Stimulated activated memory B cell treated with anti-CD40 and anti-IgM and Interleukin-4, amounts not matched to agents 10 μg/mL and 1 μg/mL and 100 μg/mL, for 72 hours (primary cell): ENCODE measurements at regions not wholly inside any gene's neighbourhood (a gene's known extent, or its start where the extent isn't known, plus 50 kb on each side); places are given as distances from the start of the nearest gene placed in this dataset.

Experiments used
- ATAC-seq: fragments of 150-1000 bp; cut with Tn5 transposase; 2 replicates; pipeline ENCODE4 v1.10.0; 2021
- H3K27ac Mint-ChIP-seq: one replicate; pipeline ENCODE4 v1.8.0; 2022; ENCODE audit warnings: mild to moderate bottlenecking, mixed read lengths
- H3K27me3 Mint-ChIP-seq: one replicate; pipeline ENCODE4 v1.8.0; 2022; ENCODE audit warnings: mixed read lengths
- H3K36me3 Mint-ChIP-seq: one replicate; pipeline ENCODE4 v1.8.0; 2022; ENCODE audit warnings: mixed read lengths
- H3K4me1 Mint-ChIP-seq: one replicate; pipeline ENCODE4 v1.8.0; 2022; ENCODE audit warnings: mixed read lengths
- H3K4me3 Mint-ChIP-seq: one replicate; pipeline ENCODE4 v1.8.0; 2022; ENCODE audit warnings: mild to moderate bottlenecking, moderate library complexity, mixed read lengths
- H3K9me3 Mint-ChIP-seq: one replicate; pipeline ENCODE4 v1.8.0; 2022; ENCODE audit warnings: mixed read lengths

DNA sequence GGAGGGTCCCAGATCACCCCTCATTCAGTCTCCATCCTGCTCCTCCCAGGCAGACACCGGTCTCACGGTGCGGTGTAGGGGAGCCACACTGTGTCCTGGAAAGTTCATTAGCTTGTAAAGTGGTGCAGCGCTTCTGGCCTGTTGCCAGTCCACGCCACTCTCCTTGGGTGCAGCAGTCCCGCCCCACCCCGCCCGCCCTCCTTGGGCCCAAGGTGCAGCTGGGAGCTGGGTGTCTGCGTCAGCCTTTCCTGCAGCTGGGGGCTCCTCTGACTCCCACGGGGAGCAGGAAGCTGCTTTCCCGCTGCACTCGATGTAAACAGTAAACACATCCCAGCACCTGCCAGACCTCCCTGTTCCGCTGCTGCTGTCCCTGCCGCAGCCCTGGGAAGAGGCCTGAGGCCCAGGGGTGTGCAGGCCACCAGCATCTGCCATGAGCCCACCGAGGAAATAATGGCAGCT lies 53.8 kb upstream of the ASB18 start:
- no peaks in the 10 kb centered on the region for H3K36me3 Mint-ChIP-seq
- H3K4me3 Mint-ChIP-seq, result no peak overlapping the region
- H3K27me3 Mint-ChIP-seq, result peaks cover 9% of the 10 kb centered on the region
- H3K27ac Mint-ChIP-seq, result no peak overlapping the region
- no peak for ATAC-seq
- peaks cover 5% of the 10 kb centered on the region for H3K9me3 Mint-ChIP-seq
- no peaks in the 10 kb centered on the region for H3K4me1 Mint-ChIP-seq

- Mint-ChIP-seq H3K4me3 (no peak overlapping the region), H3K9me3 (peaks cover 5% of the 10 kb centered on the region), H3K36me3 (no peaks in the 10 kb centered on the region), H3K4me1 (no peaks in the 10 kb centered on the region), H3K27ac (no peak overlapping the region), H3K27me3 (peaks cover 9% of the 10 kb centered on the region)
- ATAC-seq, result no peak
Measured at GRCh38 chr2:236318401-236318800, 54.2 kb upstream of the ASB18 start.

DNA sequence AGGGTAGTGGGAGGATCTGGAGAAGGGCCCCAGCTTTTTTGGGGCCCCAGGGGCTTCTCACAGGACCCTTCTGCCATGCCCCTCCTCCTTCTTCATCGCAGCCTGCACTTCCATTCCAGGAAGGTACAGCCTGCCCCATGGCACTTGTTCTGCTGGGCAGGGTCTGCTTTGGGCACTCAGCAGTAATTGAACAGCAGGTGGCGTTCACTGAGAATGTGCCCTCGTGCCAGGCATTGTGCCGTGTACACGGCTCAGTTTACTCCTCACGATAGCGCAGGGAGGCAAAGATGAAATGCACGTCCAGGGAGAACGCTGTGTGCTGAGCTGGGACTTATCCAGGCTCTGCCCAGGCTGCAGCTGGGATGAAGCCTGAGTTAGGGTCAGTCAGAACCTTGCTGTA lies 54.8 kb upstream of the ASB18 start:
- Mint-ChIP-seq H3K27ac (no peak overlapping the region), H3K4me3 (no peak overlapping the region), H3K4me1 (no peaks in the 10 kb centered on the region), H3K27me3 (peaks cover 9% of the 10 kb centered on the region), H3K9me3 (peaks cover 2% of the 10 kb centered on the region), H3K36me3 (no peaks in the 10 kb centered on the region)
- ATAC-seq, result peak; percentile 13

GRCh38 chr2:236321415-236321814 lies 57.2 kb upstream of the ASB18 start:
- no peak overlapping the region for H3K4me3 Mint-ChIP-seq
- no peaks in the 10 kb centered on the region for H3K27me3 Mint-ChIP-seq
- H3K4me1 Mint-ChIP-seq, result no peaks in the 10 kb centered on the region
- H3K9me3 Mint-ChIP-seq, result peaks cover 2% of the 10 kb centered on the region
- ATAC-seq, result no peak
- no peak overlapping the region for H3K27ac Mint-ChIP-seq
- no peaks in the 10 kb centered on the region for H3K36me3 Mint-ChIP-seq

DNA sequence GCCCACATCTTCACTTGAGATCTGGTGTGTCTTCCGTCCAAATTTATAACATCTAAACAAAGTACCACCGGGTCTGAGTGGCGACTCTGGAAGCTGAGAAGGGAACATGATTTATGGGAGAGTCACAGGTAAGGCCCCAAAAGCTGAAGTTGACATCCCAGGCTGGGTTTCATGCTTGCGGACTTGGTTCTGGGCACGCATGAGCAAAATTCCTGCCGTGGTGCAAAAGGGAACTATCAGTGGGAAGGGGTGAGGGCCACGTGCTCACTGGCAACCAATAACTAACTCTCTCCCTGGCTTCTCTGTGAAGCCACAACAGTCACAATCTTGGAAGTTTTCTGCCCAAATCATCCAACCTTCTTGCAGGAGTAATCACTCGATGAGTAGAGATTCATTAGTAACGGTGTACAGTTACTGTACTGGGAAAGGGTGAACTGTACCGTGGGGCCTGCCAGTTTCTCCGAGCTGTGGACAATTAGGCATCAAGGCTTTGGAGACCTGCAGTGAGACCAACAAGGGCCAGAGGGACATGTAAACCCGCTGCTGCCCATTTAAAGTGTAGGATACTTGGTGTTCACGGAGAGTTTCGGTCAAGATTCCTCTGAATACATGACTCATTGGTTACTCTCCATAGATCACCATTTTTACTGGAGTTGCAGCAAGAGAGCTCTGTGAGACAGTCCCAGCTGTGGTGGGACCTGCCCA lies 69.4 kb upstream of the ASB18 start:
- no peak for ATAC-seq
- H3K9me3 Mint-ChIP-seq, result no peaks in the 10 kb centered on the region
- peaks cover under 1% of the 10 kb centered on the region for H3K4me1 Mint-ChIP-seq
- peaks cover 14% of the 10 kb centered on the region for H3K27me3 Mint-ChIP-seq
- no peak overlapping the region for H3K4me3 Mint-ChIP-seq
- no peaks in the 10 kb centered on the region for H3K36me3 Mint-ChIP-seq
- H3K27ac Mint-ChIP-seq, result no peak overlapping the region

DNA sequence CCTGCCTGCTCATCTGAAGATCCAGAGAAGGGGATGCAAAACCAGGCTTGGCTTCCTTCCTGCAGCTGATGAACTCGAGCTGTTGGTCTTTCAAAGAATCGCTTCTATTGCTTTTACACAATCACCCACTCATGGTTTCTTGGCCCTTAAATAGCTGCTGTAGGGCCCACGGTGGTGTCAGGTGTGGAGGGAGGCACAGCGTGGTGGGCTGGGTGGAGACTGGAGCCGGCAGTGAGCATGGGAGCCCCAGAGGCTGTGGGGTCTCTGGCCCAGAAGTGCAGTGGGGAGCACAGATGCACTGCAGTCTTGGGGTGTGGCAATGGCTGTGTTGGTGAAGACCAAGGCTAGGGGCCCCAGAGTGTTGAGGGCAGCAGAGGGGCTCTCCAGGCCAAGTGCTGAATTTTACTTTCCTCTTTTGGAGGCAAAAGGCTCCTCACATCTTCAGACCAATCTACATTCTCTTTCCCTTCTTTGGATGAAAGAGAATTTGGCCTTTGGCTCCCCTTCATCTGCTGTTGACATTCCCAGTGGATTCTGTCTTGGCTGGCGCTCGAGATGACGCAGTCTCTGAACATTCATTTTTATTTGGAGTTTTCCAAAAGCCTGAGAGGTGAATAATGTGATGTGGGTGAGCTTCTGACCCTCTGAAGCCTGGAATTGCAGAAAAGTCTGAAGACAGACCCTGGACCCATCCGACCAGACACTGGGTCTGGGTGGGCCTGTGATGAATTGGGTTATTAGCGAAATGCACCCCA lies 70.1 kb upstream of the ASB18 start:
- H3K9me3 Mint-ChIP-seq, result no peaks in the 10 kb centered on the region
- ATAC-seq, result no peak
- H3K36me3 Mint-ChIP-seq, result no peaks in the 10 kb centered on the region

DNA sequence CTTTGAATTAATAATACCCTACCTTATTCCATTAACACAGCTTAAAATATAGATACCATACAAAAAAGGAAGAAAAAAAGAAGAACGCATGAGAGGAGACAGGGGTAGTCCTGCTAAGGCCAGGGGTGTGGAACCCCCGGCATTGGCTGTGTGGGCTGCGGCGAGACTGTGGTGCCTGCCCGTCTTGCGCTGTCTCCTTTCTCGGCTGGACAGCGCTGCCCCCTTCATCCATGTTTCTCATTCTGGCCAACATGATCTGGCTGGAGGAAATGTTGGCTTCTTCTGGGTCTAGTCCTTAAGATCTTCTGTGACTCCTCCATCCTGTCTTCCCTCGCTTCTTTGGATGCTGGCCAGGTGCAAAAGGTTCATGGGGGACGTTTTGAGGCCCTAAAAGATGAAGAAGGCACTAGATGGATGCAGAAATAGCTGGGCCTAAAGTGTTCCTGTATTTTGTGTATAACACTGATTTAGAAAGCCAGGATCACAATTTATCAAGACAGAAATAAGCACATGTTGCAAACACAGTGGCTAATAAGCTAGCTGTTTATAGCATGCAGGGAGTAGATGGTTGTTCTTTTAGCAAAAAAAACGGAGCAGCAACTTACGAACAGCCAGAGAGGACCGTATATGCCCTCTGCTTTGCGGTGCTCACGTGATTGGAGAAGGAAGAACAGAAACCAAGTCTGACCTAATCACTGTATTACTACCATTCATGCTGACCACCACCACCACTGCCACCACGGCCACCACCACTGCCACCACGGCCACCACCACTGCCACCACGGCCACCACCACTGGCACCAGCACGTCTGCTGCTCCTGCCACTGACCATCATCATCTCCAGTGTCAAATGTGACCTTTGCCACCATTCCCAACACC lies 71.7 kb upstream of the ASB18 start:
- Mint-ChIP-seq H3K9me3 (no peaks in the 10 kb centered on the region), H3K27me3 (peaks cover 1% of the 10 kb centered on the region), H3K36me3 (no peaks in the 10 kb centered on the region), H3K27ac (no peak overlapping the region), H3K4me1 (peaks cover 6% of the 10 kb centered on the region), H3K4me3 (no peak overlapping the region)
- ATAC-seq, result no peak

More for the DNA sequence above, 70.1 kb upstream of the ASB18 start:
- no peak overlapping the region for H3K27ac Mint-ChIP-seq
- H3K4me3 Mint-ChIP-seq, result no peak overlapping the region
- H3K27me3 Mint-ChIP-seq, result peaks cover 6% of the 10 kb centered on the region
- peaks cover 6% of the 10 kb centered on the region for H3K4me1 Mint-ChIP-seq

GRCh38 chr2:236336575-236337464 lies 72.6 kb upstream of the ASB18 start:
- H3K27me3 Mint-ChIP-seq, result peaks cover 9% of the 10 kb centered on the region
- H3K36me3 Mint-ChIP-seq, result no peaks in the 10 kb centered on the region
- H3K9me3 Mint-ChIP-seq, result no peaks in the 10 kb centered on the region
- H3K4me1 Mint-ChIP-seq, result peaks cover 6% of the 10 kb centered on the region
- no peak overlapping the region for H3K27ac Mint-ChIP-seq
- no peak overlapping the region for H3K4me3 Mint-ChIP-seq
- ATAC-seq, result no peak

- Mint-ChIP-seq H3K36me3 (no peaks in the 10 kb centered on the region), H3K4me1 (peaks cover 6% of the 10 kb centered on the region), H3K27ac (no peak overlapping the region), H3K4me3 (no peak overlapping the region), H3K27me3 (peaks cover 14% of the 10 kb centered on the region), H3K9me3 (no peaks in the 10 kb centered on the region)
- no peak for ATAC-seq
Measured at GRCh38 chr2:236337465-236338325, 73.5 kb upstream of the ASB18 start.

- Mint-ChIP-seq H3K4me3 (no peak overlapping the region), H3K4me1 (peaks cover 6% of the 10 kb centered on the region), H3K27me3 (peaks cover 22% of the 10 kb centered on the region), H3K27ac (no peak overlapping the region), H3K36me3 (no peaks in the 10 kb centered on the region), H3K9me3 (no peaks in the 10 kb centered on the region)
- peak; percentile 18 for ATAC-seq
Measured at GRCh38 chr2:236338495-236339184, 74.4 kb upstream of the ASB18 start.

- no peaks in the 10 kb centered on the region for H3K36me3 Mint-ChIP-seq
Measured at GRCh38 chr2:236340251-236340650, 76.0 kb upstream of the ASB18 start.

DNA sequence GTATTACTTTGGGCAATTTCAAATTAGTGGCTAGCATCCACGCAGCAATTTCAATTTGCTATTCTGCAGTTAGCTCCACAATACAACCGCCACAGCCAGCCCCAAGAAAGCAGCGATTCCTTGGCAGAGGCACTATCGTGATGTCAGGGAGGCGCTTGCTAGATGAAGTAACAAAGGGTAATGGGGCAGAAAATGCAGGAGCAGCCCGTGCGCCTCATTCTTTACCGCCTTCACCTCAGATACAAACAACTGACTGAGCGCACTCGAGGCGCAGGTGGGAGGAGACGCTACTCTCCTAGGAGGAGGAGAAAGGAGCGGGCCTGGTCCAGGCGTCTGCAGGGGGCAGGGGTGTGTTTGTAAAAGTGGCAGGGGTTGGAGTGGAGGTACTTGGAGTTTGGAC lies 76.9 kb upstream of the ASB18 start:
- Mint-ChIP-seq H3K4me3 (no peak overlapping the region), H3K36me3 (no peaks in the 10 kb centered on the region), H3K4me1 (peaks cover 6% of the 10 kb centered on the region), H3K9me3 (no peaks in the 10 kb centered on the region), H3K27ac (no peak overlapping the region), H3K27me3 (peaks cover 23% of the 10 kb centered on the region)
- ATAC-seq, result no peak

More at GRCh38 chr2:236340251-236340650, 76.0 kb upstream of the ASB18 start:
- Mint-ChIP-seq H3K4me1 (peaks cover 6% of the 10 kb centered on the region), H3K4me3 (no peak overlapping the region), H3K9me3 (no peaks in the 10 kb centered on the region), H3K27ac (no peak overlapping the region), H3K27me3 (peaks cover 22% of the 10 kb centered on the region)
- ATAC-seq, result no peak

GRCh38 chr2:236341721-236342120 lies 77.5 kb upstream of the ASB18 start:
- Mint-ChIP-seq H3K27me3 (peaks cover 30% of the 10 kb centered on the region), H3K36me3 (no peaks in the 10 kb centered on the region), H3K27ac (no peak overlapping the region), H3K4me3 (no peak overlapping the region), H3K4me1 (peaks cover 6% of the 10 kb centered on the region), H3K9me3 (no peaks in the 10 kb centered on the region)
- no peak for ATAC-seq
